SIG-M5 treated with dmso at 0.1 percent for 504 hours (cell line): ENCODE measurements at regions not wholly inside any gene's neighbourhood (a gene's known extent, or its start where the extent isn't known, plus 50 kb on each side); places are given as distances from the start of the nearest gene placed in this dataset.

Source experiments
- DNase-seq: peaks from one replicate; lab custom pipeline; 2025; ENCODE audit not compliant: unreplicated experiment; lab: John Stamatoyannopoulos, UW

- DNase-seq: no peak
Observed at GRCh38 chr1:194150242-194150641, 963.8 kb upstream of the B3GALT2 start.

GRCh38 chr1:194133152-194133551, 946.7 kb upstream of the B3GALT2 start:
- DNase-seq: no peak

DNA sequence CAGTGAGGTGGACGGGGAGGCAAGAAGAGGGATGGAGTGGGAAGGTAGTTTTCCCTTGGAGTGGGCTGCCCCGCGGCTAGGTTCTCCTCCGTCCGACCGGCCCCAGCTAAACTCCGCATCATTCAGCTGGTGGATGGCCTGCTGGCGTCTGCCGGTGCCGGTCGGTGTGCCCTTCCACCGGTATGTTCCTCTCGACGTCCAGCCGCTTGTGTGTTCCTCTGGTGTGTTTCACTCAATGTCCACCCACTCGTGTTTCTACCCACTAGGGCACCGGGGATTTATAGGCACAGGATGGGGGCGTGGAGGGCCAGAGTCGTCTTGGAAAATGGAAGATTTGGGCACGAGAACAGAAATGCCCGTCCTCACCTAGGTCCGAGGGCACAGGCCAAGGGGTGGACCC, 931.7 kb upstream of the B3GALT2 start:
- DNase-seq: no peak

DNA sequence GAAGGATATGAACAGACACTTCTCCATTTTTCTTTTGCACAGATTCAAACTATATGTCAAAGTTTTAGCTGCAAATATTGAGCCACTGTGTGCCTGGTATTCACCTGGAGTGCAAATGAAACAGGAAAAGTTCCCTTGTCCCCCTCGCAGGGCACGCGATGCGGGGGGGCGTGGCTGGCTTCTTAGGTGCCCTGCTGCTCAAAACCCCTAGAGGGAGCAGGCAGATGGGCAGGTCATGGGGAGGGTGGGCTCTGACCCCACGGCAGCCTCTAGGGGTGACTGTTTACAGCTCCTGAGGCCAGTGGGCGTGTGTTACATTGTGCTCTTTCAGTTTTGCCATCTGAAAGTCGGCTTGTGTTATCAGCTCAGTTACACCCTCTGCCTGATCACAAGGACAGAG, 931.2 kb upstream of the B3GALT2 start:
- DNase-seq: no peak

- no peak for DNase-seq
Observed at GRCh38 chr1:194114288-194114687, 927.9 kb upstream of the B3GALT2 start.

GRCh38 chr1:194105381-194105780, 919.0 kb upstream of the B3GALT2 start:
- DNase-seq: no peak

DNA sequence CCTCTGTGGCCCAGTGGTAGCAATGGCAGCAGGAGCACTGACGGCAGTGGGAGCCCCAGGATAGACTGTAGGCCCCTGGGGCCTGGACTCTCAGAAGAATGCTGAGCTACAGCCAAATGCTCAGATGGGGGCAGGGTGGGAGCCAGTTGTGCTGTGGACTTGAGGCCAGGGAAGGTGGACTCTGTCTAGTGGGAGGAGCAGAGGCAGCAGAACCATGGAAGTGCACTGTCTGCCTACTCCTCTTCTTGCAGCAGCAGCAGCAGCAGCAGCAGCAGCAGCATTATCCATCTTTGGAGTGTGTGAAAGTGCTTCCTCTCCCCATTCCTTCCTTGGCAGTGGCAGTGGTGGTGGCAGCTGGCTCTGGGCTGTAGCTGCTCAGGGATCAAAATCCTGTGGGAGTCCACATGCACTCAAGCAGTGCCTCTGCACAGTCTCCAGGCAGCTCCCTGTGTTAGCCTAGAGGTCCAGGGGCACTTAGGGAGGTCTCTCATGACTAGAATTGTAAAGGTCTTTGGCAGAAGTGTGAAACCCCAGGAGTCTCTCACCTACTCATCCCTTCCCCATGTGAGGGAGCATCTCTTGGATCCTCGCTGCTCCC, 917.9 kb upstream of the B3GALT2 start:
- no peak for DNase-seq

DNA sequence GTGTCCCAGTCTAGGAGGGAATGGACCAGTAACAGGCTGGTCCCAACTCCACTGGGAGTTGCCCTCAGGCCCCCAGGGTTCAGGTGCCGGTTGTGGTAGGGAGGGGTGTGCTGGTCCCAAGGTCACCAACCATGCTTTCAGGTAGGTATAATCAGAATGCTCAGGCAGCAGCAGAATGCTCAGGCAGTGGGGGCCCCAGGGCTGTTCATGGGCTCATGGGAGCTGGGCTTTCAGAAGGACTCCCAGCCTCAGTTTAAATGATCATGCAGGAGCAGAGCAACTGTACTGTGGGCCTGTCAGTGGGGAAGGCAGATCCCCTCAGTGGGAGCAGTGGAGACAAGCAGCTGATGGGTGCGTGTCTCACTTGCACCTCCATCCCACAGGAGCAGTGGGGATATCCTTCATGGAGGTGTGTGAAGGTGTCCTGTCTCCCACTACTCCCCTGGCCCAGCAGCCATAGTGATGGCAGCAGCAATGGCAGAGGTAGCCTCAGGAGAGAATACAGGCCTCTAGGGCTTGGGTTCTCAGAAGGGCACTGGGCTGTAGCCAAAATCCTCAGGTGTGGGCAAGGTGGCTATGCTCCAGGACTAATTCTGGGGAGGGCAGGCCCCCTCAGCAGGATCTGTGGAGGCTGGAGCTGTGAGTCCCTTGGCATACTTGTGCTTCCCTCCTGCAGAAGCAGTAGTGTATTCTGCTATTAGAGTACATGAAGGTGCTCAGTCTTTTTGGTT, 917.3 kb upstream of the B3GALT2 start:
- no peak for DNase-seq

DNA sequence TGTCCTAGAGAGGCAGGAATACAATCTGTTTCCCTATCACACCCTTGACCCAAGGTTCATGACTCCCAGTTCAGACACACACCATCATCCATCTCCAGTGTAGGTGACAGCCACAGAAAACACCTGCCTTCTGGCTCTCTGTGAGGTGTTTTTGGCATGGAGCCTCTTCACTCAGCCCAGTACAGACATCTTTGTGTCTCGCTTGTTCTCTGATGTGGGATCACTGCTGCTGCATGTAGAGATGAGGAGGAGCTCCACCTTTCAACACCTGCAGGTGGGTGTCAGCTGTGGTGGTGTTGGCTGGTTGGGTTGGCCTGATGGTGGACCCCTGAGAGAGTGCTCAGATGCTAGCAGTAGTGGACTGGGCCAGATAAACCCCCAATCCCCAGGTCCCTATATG, 916.7 kb upstream of the B3GALT2 start:
- no peak for DNase-seq

- peak; percentile 41 for DNase-seq
Observed at GRCh38 chr1:194102607-194103006, 916.2 kb upstream of the B3GALT2 start.

GRCh38 chr1:194084755-194085154, 898.3 kb upstream of the B3GALT2 start:
- DNase-seq: no peak

DNA sequence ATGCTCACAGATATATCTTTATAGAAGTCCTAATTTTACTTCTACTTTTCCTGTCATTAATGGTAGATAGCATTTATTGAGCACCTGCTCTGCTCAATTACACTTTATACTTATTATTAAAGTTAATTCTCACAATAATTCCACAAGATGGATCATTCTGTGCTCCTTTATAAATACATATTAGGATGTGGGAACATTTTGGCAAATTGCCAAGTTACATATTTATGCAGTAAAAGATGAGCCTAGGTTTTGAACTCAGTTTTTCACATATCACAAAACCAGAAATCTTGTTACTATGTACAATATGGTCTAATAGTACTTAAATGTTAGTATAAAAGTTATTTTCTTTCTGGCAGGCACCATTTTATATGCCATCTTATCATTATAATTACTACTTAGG, 895.0 kb upstream of the B3GALT2 start:
- DNase-seq: no peak

GRCh38 chr1:194080826-194081225, 894.4 kb upstream of the B3GALT2 start:
- no peak for DNase-seq

- DNase-seq: no peak
Observed at GRCh38 chr1:194078765-194079164, 892.4 kb upstream of the B3GALT2 start.

DNA sequence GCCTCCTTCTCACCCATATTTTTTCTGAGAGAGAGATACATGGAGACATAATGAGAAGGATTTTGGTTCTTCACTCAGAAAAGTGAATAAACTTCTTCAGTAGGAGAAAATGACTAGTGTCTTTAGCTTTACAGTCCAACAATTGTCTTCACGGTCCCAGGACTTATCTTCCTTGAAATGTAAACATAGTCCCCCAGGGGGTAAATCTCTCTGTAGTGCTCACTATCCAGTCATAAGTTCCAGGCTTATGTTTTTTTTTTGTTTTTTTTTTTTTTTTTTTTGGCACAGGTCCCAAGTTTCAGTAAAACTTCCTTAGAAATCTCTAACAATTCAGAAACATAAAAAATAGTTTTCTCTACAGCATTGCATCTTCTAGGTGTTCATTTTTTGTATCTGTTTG, 890.2 kb upstream of the B3GALT2 start:
- no peak for DNase-seq

GRCh38 chr1:194073833-194074232, 887.4 kb upstream of the B3GALT2 start:
- no peak for DNase-seq

GRCh38 chr1:194071205-194071604, 884.8 kb upstream of the B3GALT2 start:
- DNase-seq: no peak

- DNase-seq: no peak
Observed at GRCh38 chr1:194069831-194070218, 883.4 kb upstream of the B3GALT2 start.

GRCh38 chr1:194069168-194069830, 882.9 kb upstream of the B3GALT2 start:
- DNase-seq: no peak

- no peak for DNase-seq
Observed at GRCh38 chr1:194068446-194069167, 882.2 kb upstream of the B3GALT2 start.

DNA sequence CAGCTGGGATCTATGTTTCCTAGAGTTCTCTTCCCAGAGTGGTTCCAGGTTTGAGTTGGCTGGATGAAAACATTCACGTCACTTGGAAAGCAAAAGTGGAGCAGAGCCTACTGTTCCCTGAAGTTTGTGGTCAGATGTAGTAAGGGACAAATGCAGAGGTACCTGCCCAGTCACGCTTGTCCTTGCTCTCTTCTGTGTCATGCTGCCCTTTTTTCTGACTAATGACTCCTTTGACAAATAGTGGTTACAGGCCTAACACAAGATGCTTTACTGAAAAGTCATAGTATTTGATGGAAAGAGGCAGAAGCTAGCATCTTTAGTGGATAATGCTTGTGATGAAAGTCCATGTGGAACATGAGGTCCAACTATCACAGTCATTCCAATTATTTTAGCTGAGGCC, 881.4 kb upstream of the B3GALT2 start:
- DNase-seq: no peak

DNA sequence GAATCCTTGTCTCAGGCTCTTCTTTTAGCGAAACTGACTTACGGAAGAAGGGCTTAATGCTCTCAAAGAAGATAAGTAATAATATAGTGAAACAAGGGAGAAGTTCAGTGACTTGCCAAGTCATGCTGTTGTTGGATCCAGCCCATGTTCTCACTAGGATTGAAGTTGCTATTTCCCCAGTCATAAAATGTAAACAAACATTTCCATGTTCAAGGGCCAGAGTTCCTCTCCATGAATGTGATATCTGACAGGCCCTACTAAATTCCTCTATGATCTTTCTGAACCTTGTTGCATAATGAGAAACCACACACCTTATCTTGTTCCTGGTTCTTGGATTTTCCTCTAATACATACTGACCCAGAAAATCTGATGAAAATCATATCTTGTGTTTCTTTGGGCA, 876.5 kb upstream of the B3GALT2 start:
- no peak for DNase-seq
